GM12878 (cell line): ENCODE measurements at regions not wholly inside any gene's neighbourhood (a gene's known extent, or its start where the extent isn't known, plus 50 kb on each side); places are given as distances from the start of the nearest gene placed in this dataset.

Experiments used
- ATF2 ChIP-seq: IDR thresholded peaks from 2 replicates; pipeline ENCODE4 v1.6.1; 2012; ENCODE audit warnings: low read length, inconsistent platforms
- BCLAF1 ChIP-seq: fragments of 450-650 bp; IDR thresholded peaks from 2 replicates; pipeline ENCODE4 v1.6.1; 2017; ENCODE audit warnings: antibody characterized with exemption, mild to moderate bottlenecking, moderate library complexity
- BMI1 ChIP-seq: fragments of 450-650 bp; IDR thresholded peaks from 2 replicates; pipeline ENCODE4 v1.6.1; 2016; ENCODE audit warnings: mild to moderate bottlenecking, moderate library complexity, borderline replicate concordance
- BRCA1 ChIP-seq: IDR thresholded peaks from 2 replicates; pipeline ENCODE4 v1.6.1; 2011; ENCODE audit warnings: low read depth, low read length, improper control_type of control experiment
- FOS ChIP-seq: IDR thresholded peaks from 3 replicates; pipeline ENCODE4 v1.6.1; 2011; ENCODE audit warnings: borderline replicate concordance; ENCODE audit not compliant: insufficient read length; ENCODE audit errors: extremely low read depth
- FOXK2 ChIP-seq: fragments of 450-650 bp; IDR thresholded peaks from 2 replicates; pipeline ENCODE4 v1.6.1; 2017; ENCODE audit warnings: mild to moderate bottlenecking, moderate library complexity
- GABPA ChIP-seq: IDR thresholded peaks from 2 replicates; pipeline ENCODE4 v1.6.1; 2014; ENCODE audit warnings: antibody characterized with exemption, low read depth, mild to moderate bottlenecking, inconsistent platforms
- MYC ChIP-seq: IDR thresholded peaks from 2 replicates; pipeline ENCODE4 v1.6.1; 2011; ENCODE audit warnings: mild to moderate bottlenecking, low read length, moderate library complexity, inconsistent platforms; ENCODE audit not compliant: insufficient read depth, insufficient replicate concordance, insufficient read length, severe bottlenecking
- PAX5 ChIP-seq: IDR thresholded peaks from 2 replicates; pipeline ENCODE4 v1.6.1; 2011; ENCODE audit warnings: low read depth, low read length, borderline replicate concordance
- RAD21 ChIP-seq: IDR thresholded peaks from 2 replicates; pipeline ENCODE4 v1.6.1; 2011; ENCODE audit warnings: mild to moderate bottlenecking, low read depth, low read length, moderate library complexity; ENCODE audit not compliant: insufficient read depth
- REST ChIP-seq: IDR thresholded peaks from 2 replicates; pipeline ENCODE4 v1.6.1; 2012; ENCODE audit warnings: mild to moderate bottlenecking, low read depth, low read length
- RUNX3 ChIP-seq: IDR thresholded peaks from 2 replicates; pipeline ENCODE4 v1.6.1; 2012; ENCODE audit warnings: low read length, inconsistent platforms
- USF1 ChIP-seq: IDR thresholded peaks from 2 replicates; pipeline ENCODE4 v1.6.1; 2011; ENCODE audit warnings: borderline replicate concordance, low read depth, mild to moderate bottlenecking, moderate library complexity, mixed read lengths, low read length; ENCODE audit not compliant: insufficient read depth; ENCODE audit errors: extremely low read length
- ZBED1 ChIP-seq: IDR thresholded peaks from 2 replicates; pipeline ENCODE4 v1.6.1; 2016; ENCODE audit warnings: borderline replicate concordance
- ZBTB33 ChIP-seq: fragments of 450-650 bp; IDR thresholded peaks from 2 replicates; pipeline ENCODE4 v1.6.1; 2017; ENCODE audit warnings: mild to moderate bottlenecking
- ZZZ3 ChIP-seq: IDR thresholded peaks from 2 replicates; pipeline ENCODE4 v1.6.1; 2011; ENCODE audit warnings: low read depth; ENCODE audit not compliant: control insufficient read depth, insufficient read length
- TF ChIP-seq, protein P1 (sequence below): IDR thresholded peaks from 2 replicates; pipeline ENCODE4 v1.6.1; 2012; ENCODE audit warnings: low read depth, low read length, improper control_type of control experiment

DNA sequence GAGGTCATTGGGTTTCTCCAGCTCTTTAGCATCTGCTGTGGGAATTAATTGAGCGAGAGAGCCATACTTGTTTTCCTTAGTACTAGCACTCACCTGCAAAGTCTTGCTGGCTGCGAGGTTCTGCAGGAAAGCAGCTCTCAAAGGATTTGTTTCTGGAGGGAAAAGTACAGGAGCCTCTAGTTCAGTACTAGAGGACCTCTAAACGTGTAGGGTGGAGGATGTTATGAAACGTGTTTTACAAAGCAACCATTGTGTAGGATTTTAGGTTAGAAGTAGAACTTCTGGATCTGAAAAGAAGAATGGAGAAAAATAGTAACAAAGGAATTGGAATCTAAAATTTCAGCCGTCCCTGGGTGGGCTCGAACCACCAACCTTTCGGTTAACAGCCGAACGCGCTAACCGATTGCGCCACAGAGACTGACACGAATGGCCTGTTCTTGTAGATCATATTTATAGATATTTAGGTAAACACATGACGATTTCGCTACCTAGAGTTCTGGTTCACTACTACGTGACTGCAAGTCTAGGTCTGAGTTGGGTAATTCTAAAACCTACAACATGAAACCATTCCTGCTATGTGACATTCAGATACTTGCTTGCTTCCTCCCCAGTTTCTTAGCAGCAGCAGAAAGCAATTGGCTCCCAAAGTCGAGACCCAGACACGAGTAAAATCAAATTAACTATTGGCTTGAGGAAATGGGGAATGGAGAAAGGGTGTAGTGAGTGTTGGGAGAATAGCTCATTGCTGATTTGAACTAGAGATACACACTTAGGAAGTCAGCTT lies 60.2 kb upstream of the CFAP126 start (continued):
- no peak for TF ChIP-seq BCLAF1
- TF ChIP-seq ZBTB33: no peak
- TF ChIP-seq RAD21: no peak
- no peak for TF ChIP-seq PAX5
- TF ChIP-seq, protein P1, sequence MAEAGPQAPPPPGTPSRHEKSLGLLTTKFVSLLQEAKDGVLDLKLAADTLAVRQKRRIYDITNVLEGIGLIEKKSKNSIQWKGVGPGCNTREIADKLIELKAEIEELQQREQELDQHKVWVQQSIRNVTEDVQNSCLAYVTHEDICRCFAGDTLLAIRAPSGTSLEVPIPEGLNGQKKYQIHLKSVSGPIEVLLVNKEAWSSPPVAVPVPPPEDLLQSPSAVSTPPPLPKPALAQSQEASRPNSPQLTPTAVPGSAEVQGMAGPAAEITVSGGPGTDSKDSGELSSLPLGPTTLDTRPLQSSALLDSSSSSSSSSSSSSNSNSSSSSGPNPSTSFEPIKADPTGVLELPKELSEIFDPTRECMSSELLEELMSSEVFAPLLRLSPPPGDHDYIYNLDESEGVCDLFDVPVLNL: no peak
- peak; percentile 48; the same call in 1 of the 2 replicates for TF ChIP-seq ATF2
- TF ChIP-seq ZBED1: peak; percentile 48; the same call in 1 of the 2 replicates
- no peak for TF ChIP-seq BRCA1
- peak; percentile 69; the same call in 1 of the 2 replicates for TF ChIP-seq GABPA
- TF ChIP-seq RUNX3: peak; percentile 67
- no peak for TF ChIP-seq USF1
- TF ChIP-seq FOXK2: peak; percentile 63
- TF ChIP-seq BMI1: no peak
- TF ChIP-seq MYC: no peak
- peak; percentile 11 for TF ChIP-seq FOS
- TF ChIP-seq ZZZ3: no peak
- no peak for TF ChIP-seq REST
